Osteoblast (primary cell): ENCODE measurements at regions not wholly inside any gene's neighbourhood (a gene's known extent, or its start where the extent isn't known, plus 50 kb on each side); places are given as distances from the start of the nearest gene placed in this dataset.
"Not testable (repeated sequence)": the region's sequence is repeated elsewhere in the genome, so short reads cannot be mapped to it uniquely, and the experiment has no call there.

Experiments
- DNase-seq: peaks from one replicate; pipeline ENCODE4 v3.0.0; 2011; ENCODE audit warnings: low spot score, mixed read lengths; ENCODE audit not compliant: insufficient read length; ENCODE audit errors: missing footprints
- H2AFZ ChIP-seq: 2 replicates; pipeline ENCODE4 v1.6.0; 2011; ENCODE audit warnings: mild to moderate bottlenecking, low read length
- H3K27ac ChIP-seq: 2 replicates; pipeline ENCODE4 v1.5.1; 2011; ENCODE audit warnings: mild to moderate bottlenecking, low read depth, low read length, moderate library complexity
- H3K27me3 ChIP-seq: 2 replicates; pipeline ENCODE4 v1.6.0; 2012; ENCODE audit warnings: mild to moderate bottlenecking, control low read depth, inconsistent platforms, low read length, moderate library complexity; ENCODE audit not compliant: insufficient read depth
- H3K36me3 ChIP-seq: 2 replicates; pipeline ENCODE4 v1.5.1; 2011; ENCODE audit warnings: mild to moderate bottlenecking, low read length, control low read depth, moderate library complexity; ENCODE audit not compliant: insufficient read depth
- H3K4me1 ChIP-seq: 2 replicates; pipeline ENCODE4 v1.5.1; 2011; ENCODE audit warnings: mild to moderate bottlenecking, low read length, control low read depth, moderate library complexity; ENCODE audit not compliant: insufficient read depth
- H3K4me2 ChIP-seq: 2 replicates; pipeline ENCODE4 v1.6.0; 2011; ENCODE audit warnings: mild to moderate bottlenecking, low read length; ENCODE audit not compliant: insufficient read depth
- H3K4me3 ChIP-seq: fragments of 200-600 bp; sonication (generic); 3 replicates; pipeline ENCODE4 v1.5.1; 2012; ENCODE audit warnings: mild to moderate bottlenecking, low read length, inconsistent platforms; ENCODE audit not compliant: insufficient read depth
- H3K79me2 ChIP-seq: 2 replicates; pipeline ENCODE4 v1.6.0; 2012; ENCODE audit warnings: mild to moderate bottlenecking, low read length, control low read depth, inconsistent platforms; ENCODE audit not compliant: insufficient read depth
- H3K9me3 ChIP-seq: 2 replicates; pipeline ENCODE4 v1.5.1; 2011; ENCODE audit warnings: low read depth, low read length, control low read depth
- H4K20me1 ChIP-seq: 2 replicates; pipeline ENCODE4 v1.6.0; 2012; ENCODE audit warnings: mild to moderate bottlenecking, low read length, control low read depth; ENCODE audit not compliant: insufficient read depth
- CTCF ChIP-seq: IDR thresholded peaks from 2 replicates; pipeline ENCODE4 v1.5.1; 2011; ENCODE audit warnings: mild to moderate bottlenecking, low read depth, low read length, moderate library complexity; ENCODE audit errors: extremely low read depth

- H3K9me3 ChIP-seq: no peaks in the 10 kb centered on the region
- H4K20me1 ChIP-seq: no peaks in the 10 kb centered on the region
- no peaks in the 10 kb centered on the region for H3K36me3 ChIP-seq
- TF ChIP-seq CTCF: no peak
- DNase-seq: no peak
- no peaks in the 10 kb centered on the region for H3K4me1 ChIP-seq
- H3K27me3 ChIP-seq: no peaks in the 10 kb centered on the region
- H2AFZ ChIP-seq: no peak overlapping the region
- no peak overlapping the region for H3K27ac ChIP-seq
- H3K4me3 ChIP-seq: no peak overlapping the region
- no peak overlapping the region for H3K4me2 ChIP-seq
- no peaks in the 10 kb centered on the region for H3K79me2 ChIP-seq
Observed at GRCh38 chr1:166601650-166602278, 237.5 kb upstream of the POGK start.

GRCh38 chr1:166602801-166603200 lies 236.5 kb upstream of the POGK start:
- H3K36me3 ChIP-seq, H3K27me3 ChIP-seq, H2AFZ ChIP-seq, H3K27ac ChIP-seq, H3K4me1 ChIP-seq, H3K79me2 ChIP-seq, H3K4me2 ChIP-seq, H3K9me3 ChIP-seq, H4K20me1 ChIP-seq, DNase-seq, H3K4me3 ChIP-seq: not testable (repeated sequence)

- no peak for TF ChIP-seq CTCF
- Histone ChIP-seq H3K4me3 (no peak overlapping the region), H3K36me3 (no peaks in the 10 kb centered on the region), H3K4me1 (no peaks in the 10 kb centered on the region), H3K27ac (no peak overlapping the region), H4K20me1 (no peaks in the 10 kb centered on the region), H3K27me3 (no peaks in the 10 kb centered on the region), H3K79me2 (no peaks in the 10 kb centered on the region), H2AFZ (no peak overlapping the region), H3K4me2 (no peak overlapping the region), H3K9me3 (no peaks in the 10 kb centered on the region)
- no peak for DNase-seq
Observed at GRCh38 chr1:166603296-166603695, 236.0 kb upstream of the POGK start.

- Histone ChIP-seq H3K4me3 (no peak overlapping the region), H3K36me3 (no peaks in the 10 kb centered on the region), H3K27ac (no peak overlapping the region), H3K79me2 (no peaks in the 10 kb centered on the region), H4K20me1 (no peaks in the 10 kb centered on the region), H3K27me3 (no peaks in the 10 kb centered on the region), H3K9me3 (no peaks in the 10 kb centered on the region), H2AFZ (no peak overlapping the region), H3K4me2 (no peak overlapping the region), H3K4me1 (no peaks in the 10 kb centered on the region)
- DNase-seq: no peak
- no peak for TF ChIP-seq CTCF
Observed at GRCh38 chr1:166605137-166605536, 234.1 kb upstream of the POGK start.
